CD8-positive, alpha-beta memory T cell (primary cell): ENCODE measurements at regions not wholly inside any gene's neighbourhood (a gene's known extent, or its start where the extent isn't known, plus 50 kb on each side); places are given as distances from the start of the nearest gene placed in this dataset.
A peak's percentile ranks its signal among the peaks of the same experiment; 100 is the strongest.

Experiments used
- CTCF ChIA-PET: fragments of 350-600 bp; sonication (Branson Sonifier 250); formaldehyde crosslinking; loops from one replicate; lab custom pipeline; 2021; ENCODE audit warnings: antibody characterized with exemption; lab: Charles Lee
- POLR2A ChIA-PET: fragments of 350-600 bp; sonication (Branson Sonifier 250); formaldehyde crosslinking; loops from one replicate; lab custom pipeline; 2021; ENCODE audit warnings: antibody characterized with exemption; lab: Charles Lee
- DNase-seq, 5 donors: peaks; one replicate each; pipeline versions ENCODE4 v3.0.0 to v3.0.0-alpha.2; 2020 to 2022; ENCODE audit warnings: mixed read lengths in 1 of 5
- H3K27ac ChIP-seq: one replicate; pipeline ENCODE4 v1.7.0; 2013; ENCODE audit warnings: low read depth, mild to moderate bottlenecking, low read length, moderate library complexity
- H3K27me3 ChIP-seq: 2 replicates; pipeline ENCODE4 v1.7.0; 2013; ENCODE audit warnings: low read length, mild to moderate bottlenecking; ENCODE audit not compliant: insufficient read depth, poor library complexity, severe bottlenecking
- H3K36me3 ChIP-seq: 2 replicates; pipeline ENCODE4 v1.7.0; 2013; ENCODE audit warnings: mild to moderate bottlenecking, low read length, moderate library complexity; ENCODE audit not compliant: insufficient read depth
- H3K4me1 ChIP-seq: 2 replicates; pipeline ENCODE4 v1.7.0; 2013; ENCODE audit warnings: mild to moderate bottlenecking, low read length, moderate library complexity; ENCODE audit not compliant: insufficient read depth
- H3K4me3 ChIP-seq: 2 replicates; pipeline ENCODE4 v1.7.0; 2013; ENCODE audit warnings: mild to moderate bottlenecking, low read length
- H3K9me3 ChIP-seq: 2 replicates; pipeline ENCODE4 v1.7.0; 2013; ENCODE audit warnings: mild to moderate bottlenecking, low read length
- H3K27ac Mint-ChIP-seq, 8 donors: one replicate each; pipeline ENCODE4 v1.8.0; 2020 to 2021; ENCODE audit warnings: mixed read lengths in 8 of 8, mild to moderate bottlenecking in 6 of 8, inconsistent platforms in 3 of 8, moderate library complexity in 3 of 8
- H3K27me3 Mint-ChIP-seq, 2 donors: one replicate each; pipeline ENCODE4 v1.8.0; 2020 to 2021; ENCODE audit warnings: mixed read lengths in 2 of 2, mild to moderate bottlenecking in 1 of 2, moderate library complexity in 1 of 2
- H3K36me3 Mint-ChIP-seq, 3 donors: one replicate each; pipeline ENCODE4 v1.8.0; 2020 to 2021; ENCODE audit warnings: mixed read lengths in 3 of 3, inconsistent platforms in 1 of 3, mild to moderate bottlenecking in 1 of 3
- H3K4me1 Mint-ChIP-seq, 3 donors: one replicate each; pipeline ENCODE4 v1.8.0; 2020 to 2021; ENCODE audit warnings: mixed read lengths in 3 of 3, inconsistent platforms in 1 of 3, mild to moderate bottlenecking in 1 of 3
- H3K4me3 Mint-ChIP-seq, 7 donors: one replicate each; pipeline ENCODE4 v1.8.0; 2020 to 2021; ENCODE audit warnings: mixed read lengths in 7 of 7, mild to moderate bottlenecking in 6 of 7, moderate library complexity in 4 of 7, inconsistent platforms in 2 of 7
- H3K9me3 Mint-ChIP-seq, 5 donors: one replicate each; pipeline ENCODE4 v1.8.0; 2020 to 2022; ENCODE audit warnings: mixed read lengths in 5 of 5, mild to moderate bottlenecking in 3 of 5, moderate library complexity in 2 of 5, inconsistent platforms in 1 of 5

DNA sequence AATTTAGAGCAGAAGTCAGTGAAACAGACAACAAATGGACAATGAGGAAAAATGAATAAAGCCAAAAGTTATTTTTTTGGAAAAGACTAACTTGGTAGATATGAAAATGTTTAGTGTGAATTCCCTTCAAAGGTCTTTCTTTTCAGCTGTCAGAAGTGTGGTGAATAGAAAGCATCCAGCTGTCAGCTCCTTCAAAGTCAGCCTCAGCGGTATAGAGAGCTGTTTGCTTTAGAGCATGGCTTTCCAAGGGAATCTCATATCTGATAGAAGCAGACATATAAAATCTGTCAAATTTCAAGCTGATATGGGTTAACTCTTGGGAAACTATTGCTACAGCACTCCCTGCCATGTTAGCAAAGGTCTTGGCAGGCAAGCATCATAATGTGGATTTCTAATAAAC, 309.3 kb downstream of the CASP12 start:
- POLR2A ChIA-PET = no interaction called here
- Histone ChIP-seq H3K27me3 (no peaks in the 10 kb centered on the region), H3K4me3 (no peak overlapping the region), H3K9me3 (no peaks in the 10 kb centered on the region), H3K36me3 (no peaks in the 10 kb centered on the region), H3K27ac (no peak overlapping the region), H3K4me1 (no peaks in the 10 kb centered on the region)
- Mint-ChIP-seq H3K27ac (no peak overlapping the region), H3K4me1 (no peaks in the 10 kb centered on the region), H3K36me3 (no peaks in the 10 kb centered on the region), H3K4me3 (no peak overlapping the region), H3K9me3 (peaks cover 0 to 5% (median 0%) of the 10 kb centered on the region in 5 donors), H3K27me3 (peaks cover 3 to 8% of the 10 kb centered on the region in 2 donors)
- no peak for DNase-seq
- CTCF ChIA-PET = no interaction called here

DNA sequence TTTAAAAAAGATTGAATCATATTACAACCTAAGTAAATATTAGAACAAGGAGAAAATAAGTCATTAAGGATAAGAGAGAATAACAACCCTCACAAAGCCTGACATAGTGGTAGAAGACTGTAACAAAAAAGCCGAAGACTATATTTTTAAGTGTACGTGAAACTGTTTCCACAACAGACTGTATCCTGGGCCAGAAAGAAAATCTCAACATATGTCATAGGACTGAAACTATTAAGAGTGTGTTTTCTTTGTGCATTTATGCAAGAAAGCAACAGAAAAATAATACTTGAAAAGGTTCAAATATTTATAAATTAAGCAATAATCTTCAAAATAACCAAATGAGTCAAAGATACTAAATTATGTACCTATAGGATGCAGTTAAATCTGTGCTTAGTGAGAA, 309.8 kb downstream of the CASP12 start:
- no peak overlapping the region for H3K4me3 Mint-ChIP-seq
- H3K9me3 Mint-ChIP-seq = peaks cover 0 to 3% (median 0%) of the 10 kb centered on the region in 5 donors
- no peaks in the 10 kb centered on the region for H3K36me3 ChIP-seq
- H3K4me1 Mint-ChIP-seq = no peaks in the 10 kb centered on the region
- no peak overlapping the region for H3K27ac Mint-ChIP-seq
- peaks cover 3 to 14% of the 10 kb centered on the region in 2 donors for H3K27me3 Mint-ChIP-seq
- H3K4me1 ChIP-seq = no peaks in the 10 kb centered on the region
- H3K36me3 Mint-ChIP-seq = no peaks in the 10 kb centered on the region
- no peak overlapping the region for H3K4me3 ChIP-seq
- ChIA-PET CTCF (no interaction called here), POLR2A (no interaction called here)
- H3K27ac ChIP-seq = no peak overlapping the region
- no peaks in the 10 kb centered on the region for H3K27me3 ChIP-seq
- no peaks in the 10 kb centered on the region for H3K9me3 ChIP-seq
- no peak for DNase-seq

DNA sequence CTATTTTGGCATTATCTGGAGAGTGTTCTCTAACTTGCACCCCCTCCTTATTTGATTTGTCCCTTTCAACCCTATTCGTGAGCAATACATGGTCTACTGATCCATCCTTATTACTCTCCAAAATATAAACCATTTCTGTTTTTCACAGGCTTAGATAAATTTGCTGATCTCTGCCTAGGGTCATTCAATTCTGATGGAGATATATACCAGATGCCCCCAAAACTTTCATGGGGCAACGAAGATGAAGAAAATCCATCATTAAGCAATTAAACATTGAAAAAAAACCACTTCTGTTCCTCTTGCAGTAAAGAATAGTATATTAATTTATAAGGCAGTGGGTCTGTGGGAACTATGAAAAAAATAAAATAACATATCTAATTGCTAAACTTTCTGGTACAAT, 313.4 kb downstream of the CASP12 start:
- H3K4me1 ChIP-seq = no peaks in the 10 kb centered on the region
- Mint-ChIP-seq H3K36me3 (no peaks in the 10 kb centered on the region), H3K27ac (no peak overlapping the region), H3K9me3 (peaks cover 0 to 3% (median 0%) of the 10 kb centered on the region in 5 donors), H3K27me3 (peaks cover 3 to 26% of the 10 kb centered on the region in 2 donors), H3K4me1 (no peaks in the 10 kb centered on the region), H3K4me3 (no peak overlapping the region)
- no peaks in the 10 kb centered on the region for H3K36me3 ChIP-seq
- no peak overlapping the region for H3K4me3 ChIP-seq
- ChIA-PET POLR2A (no interaction called here), CTCF (no interaction called here)
- no peaks in the 10 kb centered on the region for H3K9me3 ChIP-seq
- no peaks in the 10 kb centered on the region for H3K27me3 ChIP-seq
- H3K27ac ChIP-seq = no peak overlapping the region
- no peak for DNase-seq

DNA sequence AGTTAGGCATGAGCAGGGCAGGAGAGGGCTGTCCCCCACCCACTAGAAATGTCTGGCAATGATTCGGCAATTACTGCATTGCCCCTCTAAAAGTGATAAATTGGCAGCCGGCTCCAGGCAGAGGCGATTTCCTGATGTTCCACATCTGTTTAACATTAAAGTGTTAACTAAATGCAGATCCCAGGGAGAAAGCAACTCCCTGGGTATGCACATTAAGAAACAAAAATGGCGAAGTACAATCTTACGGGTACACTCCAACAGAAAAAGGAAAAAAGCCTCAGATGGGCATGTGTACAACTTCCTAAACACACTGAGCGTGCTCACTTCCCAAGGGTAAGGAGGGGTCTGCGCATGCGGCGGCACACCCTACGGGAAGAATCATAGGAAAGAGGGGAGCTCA, 314.4 kb downstream of the CASP12 start:
- Mint-ChIP-seq H3K27ac (peak overlapping the region in 1 of 8 donors; percentile 12), H3K4me3 (no peak overlapping the region), H3K27me3 (peaks cover 3 to 26% of the 10 kb centered on the region in 2 donors), H3K9me3 (peaks cover 0 to 3% (median 0%) of the 10 kb centered on the region in 5 donors), H3K4me1 (no peaks in the 10 kb centered on the region), H3K36me3 (no peaks in the 10 kb centered on the region)
- Histone ChIP-seq H3K4me1 (no peaks in the 10 kb centered on the region), H3K27me3 (no peaks in the 10 kb centered on the region), H3K27ac (no peak overlapping the region), H3K9me3 (no peaks in the 10 kb centered on the region), H3K36me3 (no peaks in the 10 kb centered on the region), H3K4me3 (no peak overlapping the region)
- ChIA-PET POLR2A (no interaction called here), CTCF (no interaction called here)
- DNase-seq = no peak

DNA sequence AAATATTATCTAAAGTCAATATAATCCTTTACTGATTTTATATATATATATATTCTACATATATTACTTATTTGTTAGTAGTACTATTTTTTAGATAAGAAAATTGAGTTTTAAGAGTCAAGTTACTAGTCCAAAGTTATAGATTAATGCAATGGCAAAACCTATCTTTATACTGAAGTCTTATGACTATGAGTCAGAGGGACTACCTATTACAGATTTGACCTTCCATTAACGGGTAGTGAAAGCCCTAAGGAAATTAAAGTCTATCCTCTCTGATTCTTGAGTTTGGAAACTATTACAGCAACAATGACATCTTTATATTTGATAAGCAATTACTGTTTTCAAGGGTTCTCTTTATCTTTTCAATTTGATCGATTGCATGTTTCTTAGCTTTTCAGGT, 315.8 kb downstream of the CASP12 start:
- Mint-ChIP-seq H3K9me3 (peaks cover 0 to 3% (median 0%) of the 10 kb centered on the region in 5 donors), H3K4me1 (no peaks in the 10 kb centered on the region), H3K27me3 (peaks cover 3 to 26% of the 10 kb centered on the region in 2 donors), H3K36me3 (no peaks in the 10 kb centered on the region), H3K4me3 (no peak overlapping the region), H3K27ac (no peak overlapping the region)
- H3K27ac ChIP-seq = no peak overlapping the region
- H3K27me3 ChIP-seq = no peaks in the 10 kb centered on the region
- H3K4me1 ChIP-seq = no peaks in the 10 kb centered on the region
- no peak for DNase-seq
- ChIA-PET CTCF (no interaction called here), POLR2A (no interaction called here)
- H3K36me3 ChIP-seq = no peaks in the 10 kb centered on the region
- no peaks in the 10 kb centered on the region for H3K9me3 ChIP-seq
- H3K4me3 ChIP-seq = no peak overlapping the region

DNA sequence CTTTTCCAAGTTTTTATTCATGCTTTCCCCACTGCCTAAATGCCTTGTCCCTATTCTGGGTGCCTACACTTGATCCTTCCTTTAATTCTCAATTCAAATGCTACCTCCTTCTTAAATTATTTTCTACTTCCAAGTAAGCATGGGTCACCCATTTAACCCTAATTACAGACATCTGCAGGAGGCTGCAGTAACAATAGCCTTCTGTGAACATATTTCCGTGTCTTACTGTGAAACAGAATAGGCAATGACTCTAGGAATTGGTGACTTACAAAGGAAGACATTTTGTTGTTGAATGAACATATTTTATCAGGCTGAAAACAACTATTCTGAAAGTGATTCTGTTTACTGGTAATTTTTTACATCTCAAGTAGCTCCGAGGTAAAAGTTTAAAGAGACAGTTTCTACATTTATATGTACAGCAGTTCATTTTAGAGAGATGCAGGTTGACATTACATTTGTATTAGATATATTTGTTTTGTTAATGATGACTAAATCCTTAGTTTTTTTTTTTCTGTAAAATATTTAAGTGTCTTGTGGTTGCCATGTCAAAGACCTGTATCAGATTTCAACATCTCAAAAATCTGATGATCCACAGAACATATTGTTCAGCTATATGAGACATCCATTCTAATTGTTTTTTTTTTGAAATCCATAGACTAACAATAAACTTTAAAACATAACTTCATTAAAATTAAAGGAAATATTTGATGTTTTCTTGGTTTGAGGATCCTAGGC, 316.8 kb downstream of the CASP12 start:
- Histone ChIP-seq H3K9me3 (no peaks in the 10 kb centered on the region), H3K36me3 (no peaks in the 10 kb centered on the region), H3K27ac (no peak overlapping the region), H3K27me3 (no peaks in the 10 kb centered on the region), H3K4me1 (no peaks in the 10 kb centered on the region), H3K4me3 (no peak overlapping the region)
- Mint-ChIP-seq H3K27me3 (peaks cover 3 to 26% of the 10 kb centered on the region in 2 donors), H3K27ac (no peak overlapping the region), H3K4me3 (no peak overlapping the region), H3K9me3 (peaks cover 0 to 3% (median 0%) of the 10 kb centered on the region in 5 donors), H3K36me3 (no peaks in the 10 kb centered on the region), H3K4me1 (no peaks in the 10 kb centered on the region)
- no peak for DNase-seq
- CTCF ChIA-PET = no interaction called here
- POLR2A ChIA-PET = no interaction called here

DNA sequence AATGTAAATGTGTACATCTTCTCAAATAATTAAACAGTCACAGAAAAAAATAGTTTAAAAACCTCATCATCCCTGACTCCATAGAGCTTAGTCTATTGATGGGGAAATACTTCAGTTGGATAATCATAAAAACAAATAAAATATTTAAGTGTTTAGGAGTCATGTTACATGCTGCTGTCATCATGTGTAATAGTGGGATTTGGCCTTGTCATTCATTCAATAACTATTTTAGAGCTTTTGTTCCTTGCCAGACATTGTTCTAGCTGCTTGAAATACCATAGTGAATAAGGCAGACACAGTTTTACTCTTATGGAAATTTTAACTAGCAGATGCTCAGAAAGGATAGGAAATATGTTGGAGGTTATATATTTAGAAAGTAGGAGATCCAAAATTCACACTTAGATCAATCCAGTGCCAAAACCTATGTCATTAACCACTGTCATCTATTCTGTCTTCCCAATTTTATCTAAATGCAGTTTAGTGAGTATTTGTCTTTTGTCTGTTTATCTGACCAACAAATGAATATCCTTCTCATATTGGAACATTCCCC, 324.7 kb downstream of the CASP12 start:
- POLR2A ChIA-PET = no interaction called here
- Histone ChIP-seq H3K4me1 (no peaks in the 10 kb centered on the region), H3K27me3 (no peaks in the 10 kb centered on the region), H3K9me3 (no peaks in the 10 kb centered on the region), H3K4me3 (no peak overlapping the region), H3K36me3 (no peaks in the 10 kb centered on the region), H3K27ac (no peak overlapping the region)
- Mint-ChIP-seq H3K27me3 (peaks cover 0 to 8% of the 10 kb centered on the region in 2 donors), H3K36me3 (peaks cover 0 to 6% (median 0%) of the 10 kb centered on the region in 3 donors), H3K27ac (no peak overlapping the region), H3K4me3 (no peak overlapping the region), H3K9me3 (peaks cover 0 to 3% (median 3%) of the 10 kb centered on the region in 5 donors), H3K4me1 (no peaks in the 10 kb centered on the region)
- DNase-seq = no peak
- CTCF ChIA-PET = no interaction called here

DNA sequence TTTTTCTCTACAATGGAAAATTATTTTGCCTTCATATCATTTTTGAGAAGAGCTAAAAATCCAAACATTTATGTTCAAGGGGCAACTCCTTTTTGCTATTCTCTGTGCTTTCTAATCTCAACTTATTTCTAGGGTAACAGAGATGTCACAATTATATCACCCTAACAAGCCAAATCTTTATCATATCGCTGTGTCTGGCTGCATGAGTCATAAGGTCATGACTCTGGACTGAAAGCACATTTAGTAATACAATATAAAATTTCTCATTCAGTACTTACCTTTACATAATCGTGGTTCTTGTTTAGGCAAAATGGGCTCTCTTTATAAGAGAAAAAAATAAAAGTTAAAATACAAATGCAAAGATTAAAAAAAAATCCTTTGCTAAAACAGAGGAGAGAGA, 326.0 kb downstream of the CASP12 start:
- Histone ChIP-seq H3K27ac (no peak overlapping the region), H3K9me3 (no peaks in the 10 kb centered on the region), H3K27me3 (no peaks in the 10 kb centered on the region), H3K36me3 (no peaks in the 10 kb centered on the region), H3K4me3 (no peak overlapping the region), H3K4me1 (no peaks in the 10 kb centered on the region)
- Mint-ChIP-seq H3K4me1 (no peaks in the 10 kb centered on the region), H3K27ac (no peak overlapping the region), H3K4me3 (no peak overlapping the region), H3K27me3 (peaks cover 0 to 8% of the 10 kb centered on the region in 2 donors), H3K9me3 (peaks cover 0 to 3% (median 3%) of the 10 kb centered on the region in 5 donors), H3K36me3 (peaks cover 0 to 6% (median 0%) of the 10 kb centered on the region in 3 donors)
- CTCF ChIA-PET = no interaction called here
- POLR2A ChIA-PET = no interaction called here
- no peak for DNase-seq
